ENCODE measurements at regions not wholly inside any gene's neighbourhood (a gene's known extent, or its start where the extent isn't known, plus 50 kb on each side); places are given as distances from the start of the nearest gene placed in this dataset.

GRCh38 chr13:29999492-30000369 is 149.3 kb upstream of the UBL3 start:
- no peak for DNase-seq (ENCODE audit: low read depth)

- DNase-seq (ENCODE audit: low read depth), result no peak
These were observed 145.9 kb upstream of the UBL3 start for GRCh38 chr13:29996316-29996715.

- no peak for DNase-seq (ENCODE audit: low read depth)
These were observed 144.6 kb upstream of the UBL3 start for GRCh38 chr13:29994911-29995595.

- DNase-seq (ENCODE audit: low read depth), result no peak
These were observed 143.5 kb upstream of the UBL3 start for GRCh38 chr13:29993716-29994488.

GRCh38 chr13:29993196-29993595 is 142.8 kb upstream of the UBL3 start:
- DNase-seq (ENCODE audit: low read depth), result no peak

GRCh38 chr13:29991343-29991742 is 140.9 kb upstream of the UBL3 start:
- no peak for DNase-seq (ENCODE audit: low read depth)

GRCh38 chr13:29987340-29987739 is 136.9 kb upstream of the UBL3 start:
- DNase-seq (ENCODE audit: low read depth), result no peak

GRCh38 chr13:29980339-29980738 is 129.9 kb upstream of the UBL3 start:
- DNase-seq (ENCODE audit: low read depth), result no peak

- no peak for DNase-seq (ENCODE audit: low read depth)
These were observed 127.8 kb upstream of the UBL3 start for GRCh38 chr13:29978211-29978610.

GRCh38 chr13:29977476-29978120 is 127.2 kb upstream of the UBL3 start:
- no peak for DNase-seq (ENCODE audit: low read depth)

- DNase-seq (ENCODE audit: low read depth), result no peak
These were observed 126.1 kb upstream of the UBL3 start for GRCh38 chr13:29976535-29976934.

- DNase-seq (ENCODE audit: low read depth), result no peak
These were observed 124.9 kb upstream of the UBL3 start for GRCh38 chr13:29975283-29975682.

- no peak for DNase-seq (ENCODE audit: low read depth)
These were observed 118.9 kb upstream of the UBL3 start for GRCh38 chr13:29969286-29969685.

- DNase-seq (ENCODE audit: low read depth), result no peak
These were observed 113.9 kb upstream of the UBL3 start for GRCh38 chr13:29964181-29964845.

GRCh38 chr13:29963089-29963488 is 112.7 kb upstream of the UBL3 start:
- DNase-seq (ENCODE audit: low read depth), result no peak

- no peak for DNase-seq (ENCODE audit: low read depth)
These were observed 110.7 kb upstream of the UBL3 start for GRCh38 chr13:29961036-29961670.

- no peak for DNase-seq (ENCODE audit: low read depth)
These were observed 109.2 kb upstream of the UBL3 start for GRCh38 chr13:29959603-29960002.

- no peak for DNase-seq (ENCODE audit: low read depth)
These were observed 108.7 kb upstream of the UBL3 start for GRCh38 chr13:29959086-29959485.

GRCh38 chr13:29958476-29958875 is 108.1 kb upstream of the UBL3 start:
- no peak for DNase-seq (ENCODE audit: low read depth)

GRCh38 chr13:29957320-29957719 is 106.9 kb upstream of the UBL3 start:
- DNase-seq (ENCODE audit: low read depth), result no peak

- no peak for DNase-seq (ENCODE audit: low read depth)
These were observed 106.4 kb upstream of the UBL3 start for GRCh38 chr13:29956853-29957252.

All from T follicular helper cell (primary cell).